ENCODE measurements at regions not wholly inside any gene's neighbourhood (a gene's known extent, or its start where the extent isn't known, plus 50 kb on each side); places are given as distances from the start of the nearest gene placed in this dataset.
"Not testable (repeated sequence)": the region's sequence is repeated elsewhere in the genome, so short reads cannot be mapped to it uniquely, and the experiment has no call there.

- no peak for DNase-seq
Observed at GRCh38 chr6:11320914-11321597, 88.6 kb upstream of the NEDD9 start.

- no peak for DNase-seq
Observed at GRCh38 chr6:11318835-11319813, 86.7 kb upstream of the NEDD9 start.

- no peak for DNase-seq
Observed at GRCh38 chr6:11317885-11318771, 85.7 kb upstream of the NEDD9 start.

- DNase-seq: no peak
Observed at GRCh38 chr6:11315743-11316437, 83.4 kb upstream of the NEDD9 start.

GRCh38 chr6:11313207-11313606, 80.7 kb upstream of the NEDD9 start:
- DNase-seq: no peak

GRCh38 chr6:11311970-11312369, 79.5 kb upstream of the NEDD9 start:
- DNase-seq: no peak

- no peak for DNase-seq
Observed at GRCh38 chr6:11309947-11310665, 77.6 kb upstream of the NEDD9 start.

GRCh38 chr6:11307226-11307625, 74.8 kb upstream of the NEDD9 start:
- no peak for DNase-seq

- DNase-seq: no peak
Observed at GRCh38 chr6:11304946-11305345, 72.5 kb upstream of the NEDD9 start.

- DNase-seq: not testable (repeated sequence)
Observed at GRCh38 chr6:11299876-11300428, 67.5 kb upstream of the NEDD9 start.

- DNase-seq: not testable (repeated sequence)
Observed at GRCh38 chr6:11299421-11299784, 66.9 kb upstream of the NEDD9 start.

GRCh38 chr6:11298651-11299420, 66.4 kb upstream of the NEDD9 start:
- DNase-seq: peak; percentile 78

- no peak for DNase-seq
Observed at GRCh38 chr6:11297376-11297729, 64.9 kb upstream of the NEDD9 start.

GRCh38 chr6:11296449-11297375, 64.2 kb upstream of the NEDD9 start:
- DNase-seq: no peak

- no peak for DNase-seq
Observed at GRCh38 chr6:11295969-11296368, 63.5 kb upstream of the NEDD9 start.

GRCh38 chr6:11294228-11294627, 61.8 kb upstream of the NEDD9 start:
- DNase-seq: no peak

- no peak for DNase-seq
Observed at GRCh38 chr6:11292594-11293236, 60.2 kb upstream of the NEDD9 start.

GRCh38 chr6:11292091-11292490, 59.6 kb upstream of the NEDD9 start:
- no peak for DNase-seq

GRCh38 chr6:11291582-11291981, 59.1 kb upstream of the NEDD9 start:
- no peak for DNase-seq
